HL-60 (cell line): ENCODE measurements at regions not wholly inside any gene's neighbourhood (a gene's known extent, or its start where the extent isn't known, plus 50 kb on each side); places are given as distances from the start of the nearest gene placed in this dataset.

Experiments used
- CTCF ChIP-seq: IDR thresholded peaks from one replicate; pipeline ENCODE4 v1.5.1; 2011; ENCODE audit warnings: low read length, control low read depth, inconsistent platforms; ENCODE audit not compliant: insufficient read depth
- REST ChIP-seq: IDR thresholded peaks from 2 replicates; pipeline ENCODE4 v1.6.1; 2012; ENCODE audit warnings: low read depth; ENCODE audit not compliant: insufficient replicate concordance

DNA sequence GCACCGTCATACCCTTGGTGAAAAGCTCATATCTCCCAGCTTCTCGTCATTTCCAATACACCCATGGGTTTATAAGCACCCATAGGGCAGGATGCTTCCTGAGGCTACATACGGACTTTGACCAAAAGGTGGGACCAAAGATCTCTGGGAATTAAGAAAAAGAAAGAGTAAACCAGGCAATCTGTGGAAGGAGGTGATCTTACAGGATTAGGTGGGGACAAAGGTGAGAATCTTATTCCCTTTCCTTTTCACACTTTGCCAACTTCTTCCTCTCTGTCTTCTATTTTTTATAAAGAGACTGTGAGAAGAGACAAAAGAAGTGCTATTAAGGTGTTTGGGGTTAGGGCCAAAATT is 172.0 kb downstream of the DLEU7 start:
- TF ChIP-seq REST (no peak), CTCF (no peak)
